Esophagus muscularis mucosa (tissue), 4 donors: ENCODE measurements at regions not wholly inside any gene's neighbourhood (a gene's known extent, or its start where the extent isn't known, plus 50 kb on each side); places are given as distances from the start of the nearest gene placed in this dataset.

ENCODE experiments used
- DNase-seq: peaks from one replicate; pipeline ENCODE4 v3.0.0-alpha.2; 2017; ENCODE audit errors: extremely low spot score
- H3K27ac ChIP-seq, 4 donors: fragments of 200-600 bp; sonication (generic); replicated peaks in 1 of 4; 1 replicate in 3 of 4; 2 replicates in 1 of 4; pipeline ENCODE4 v1.5.1; 2016 to 2019; ENCODE audit warnings: mild to moderate bottlenecking in 1 of 4
- H3K27me3 ChIP-seq, 4 donors: fragments of 200-600 bp; sonication (generic); one replicate each; pipeline versions ENCODE4 v1.5.1 to v1.6.0; 2016 to 2019
- H3K36me3 ChIP-seq, 4 donors: fragments of 200-600 bp; sonication (generic); one replicate each; pipeline ENCODE4 v1.5.1; 2016 to 2019
- H3K4me1 ChIP-seq, 4 donors: fragments of 200-600 bp; sonication (generic); one replicate each; pipeline ENCODE4 v1.5.1; 2016 to 2019
- H3K4me3 ChIP-seq, 4 donors: fragments of 200-600 bp; sonication (generic); 1 replicate in 2 of 4; 2 replicates in 2 of 4; pipeline ENCODE4 v1.5.1; 2016 to 2019; ENCODE audit warnings: mild to moderate bottlenecking in 4 of 4, moderate library complexity in 1 of 4
- H3K9me3 ChIP-seq, 4 donors: fragments of 200-600 bp; sonication (generic); 1 replicate in 3 of 4; 2 replicates in 1 of 4; pipeline ENCODE4 v1.5.1; 2016 to 2019
- EP300 ChIP-seq: sonication (generic); formaldehyde crosslinking; IDR thresholded peaks from one replicate; pipeline ENCODE4 v1.6.1; 2017; ENCODE audit warnings: antibody characterized with exemption
- POLR2A ChIP-seq: fragments of 450-650 bp; IDR thresholded peaks from one replicate; pipeline ENCODE4 v1.6.1; 2017; ENCODE audit warnings: antibody characterized with exemption, moderate library complexity, mild to moderate bottlenecking, low read depth
- POLR2AphosphoS5 ChIP-seq, 2 donors: sonication (generic); formaldehyde crosslinking; IDR thresholded peaks; one replicate each; pipeline ENCODE4 v1.6.1; 2017; ENCODE audit warnings: antibody characterized with exemption in 2 of 2
- WGBS: methylation state at CpG from one replicate; pipeline ENCODE4 v1.1.5; 2018; 5-methylcytosine and 5-hydroxymethylcytosine counted together
- intact Hi-C: fragments of 100-400 bp; cut with DNase I; formaldehyde crosslinking; loops from one replicate; pipeline ENCODE4 v1.15.1; 2023
- TF ChIP-seq, protein P1 (sequence below), 3 experiments: fragments of 200-600 bp in 2 of 3; fragments of 450-650 bp in 1 of 3; sonication (generic) in 2 of 3; IDR thresholded peaks; one replicate each; pipeline ENCODE4 v1.5.1; 2017 to 2019; ENCODE audit warnings: antibody characterized with exemption in 3 of 3, mild to moderate bottlenecking in 2 of 3, moderate library complexity in 1 of 3

DNA sequence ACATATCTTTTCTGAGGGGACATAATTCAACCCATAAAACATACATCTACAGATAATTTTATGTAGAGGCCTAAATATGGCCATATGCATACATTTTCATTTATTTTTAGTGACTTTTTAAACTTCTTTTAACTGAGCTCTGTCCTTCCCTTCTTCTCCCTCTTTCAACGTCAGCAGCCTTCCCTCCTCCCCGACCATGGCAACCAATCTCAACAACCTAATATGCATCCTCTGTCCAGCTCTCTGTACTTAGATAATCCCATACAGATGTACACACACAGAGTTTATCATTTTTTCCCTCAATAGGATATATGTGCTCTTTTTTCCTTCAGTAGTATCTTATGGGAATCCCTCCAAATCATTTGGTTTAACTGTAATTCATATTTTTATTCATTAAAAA is 94.3 kb downstream of the CCDC71L start:
- no peaks in the 10 kb centered on the region for H3K36me3 ChIP-seq
- H3K9me3 ChIP-seq, result no peaks in the 10 kb centered on the region
- 62% methylated on average over 2 of the region's 2 CpGs for WGBS
- DNase-seq, result peak; percentile 24
- peak overlapping the region in 1 of 4 donors; percentile 38 for H3K27ac ChIP-seq
- intact Hi-C loops, result no loop called here
- peaks cover 10 to 21% (median 16%) of the 10 kb centered on the region in 4 donors for H3K4me1 ChIP-seq
- no peak overlapping the region for H3K4me3 ChIP-seq
- no peak for TF ChIP-seq POLR2A
- no peak for TF ChIP-seq POLR2AphosphoS5 (IDR thresholded peaks at IDR 0.05)
- no peak for TF ChIP-seq EP300
- TF ChIP-seq, protein P1, sequence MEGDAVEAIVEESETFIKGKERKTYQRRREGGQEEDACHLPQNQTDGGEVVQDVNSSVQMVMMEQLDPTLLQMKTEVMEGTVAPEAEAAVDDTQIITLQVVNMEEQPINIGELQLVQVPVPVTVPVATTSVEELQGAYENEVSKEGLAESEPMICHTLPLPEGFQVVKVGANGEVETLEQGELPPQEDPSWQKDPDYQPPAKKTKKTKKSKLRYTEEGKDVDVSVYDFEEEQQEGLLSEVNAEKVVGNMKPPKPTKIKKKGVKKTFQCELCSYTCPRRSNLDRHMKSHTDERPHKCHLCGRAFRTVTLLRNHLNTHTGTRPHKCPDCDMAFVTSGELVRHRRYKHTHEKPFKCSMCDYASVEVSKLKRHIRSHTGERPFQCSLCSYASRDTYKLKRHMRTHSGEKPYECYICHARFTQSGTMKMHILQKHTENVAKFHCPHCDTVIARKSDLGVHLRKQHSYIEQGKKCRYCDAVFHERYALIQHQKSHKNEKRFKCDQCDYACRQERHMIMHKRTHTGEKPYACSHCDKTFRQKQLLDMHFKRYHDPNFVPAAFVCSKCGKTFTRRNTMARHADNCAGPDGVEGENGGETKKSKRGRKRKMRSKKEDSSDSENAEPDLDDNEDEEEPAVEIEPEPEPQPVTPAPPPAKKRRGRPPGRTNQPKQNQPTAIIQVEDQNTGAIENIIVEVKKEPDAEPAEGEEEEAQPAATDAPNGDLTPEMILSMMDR (IDR thresholded peaks at IDR 0.05), result no peak
- no peaks in the 10 kb centered on the region for H3K27me3 ChIP-seq

DNA sequence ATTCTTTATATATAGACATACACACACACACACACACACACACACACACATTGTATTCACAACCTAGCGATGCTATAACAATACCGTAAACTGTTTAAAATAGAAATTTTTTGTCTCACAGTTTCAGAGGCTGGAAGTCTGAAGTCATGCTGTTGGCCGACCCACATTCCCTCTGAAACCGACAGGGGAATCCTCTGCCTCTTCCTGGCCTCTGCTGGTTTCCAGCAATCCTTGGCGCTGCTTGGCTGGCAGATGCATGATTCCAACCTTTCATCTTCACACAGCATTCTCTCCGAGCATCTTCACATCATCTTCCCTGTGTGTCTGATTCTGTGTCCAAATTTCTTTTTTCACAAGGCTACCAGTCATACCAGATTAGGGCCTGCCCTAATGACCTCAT is 94.8 kb downstream of the CCDC71L start:
- Histone ChIP-seq H3K4me1 (peaks cover 10 to 21% (median 16%) of the 10 kb centered on the region in 4 donors), H3K36me3 (no peaks in the 10 kb centered on the region), H3K9me3 (no peaks in the 10 kb centered on the region), H3K4me3 (no peak overlapping the region), H3K27ac (no peak overlapping the region), H3K27me3 (no peaks in the 10 kb centered on the region)
- intact Hi-C loops, result no loop called here
- DNase-seq, result peak; percentile 68
- WGBS, result 71% methylated on average over 6 of the region's 6 CpGs
- TF ChIP-seq, protein P1 (IDR thresholded peaks at IDR 0.05), result no peak
- TF ChIP-seq EP300 (no peak), POLR2AphosphoS5 (IDR thresholded peaks at IDR 0.05) (no peak), POLR2A (no peak)

DNA sequence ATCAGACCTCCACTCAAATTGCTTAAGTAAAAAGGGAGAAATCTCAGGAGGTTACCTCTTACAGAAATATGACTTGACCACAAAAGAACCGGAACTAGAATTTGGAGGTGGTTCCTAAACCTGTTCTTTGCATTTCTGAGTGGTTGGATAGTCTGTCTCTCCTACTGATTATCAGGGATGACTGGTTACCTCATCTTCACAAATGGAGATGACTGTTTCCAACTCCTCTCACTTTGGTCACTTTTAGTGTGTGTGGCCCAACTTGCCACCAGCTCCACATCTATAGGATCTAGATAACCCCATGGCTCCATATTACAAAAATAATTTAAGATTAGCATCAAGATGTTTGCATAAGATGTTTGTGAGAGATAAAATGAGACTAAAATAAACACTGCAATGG is 95.5 kb downstream of the CCDC71L start:
- TF ChIP-seq EP300 (no peak), POLR2A (no peak), POLR2AphosphoS5 (IDR thresholded peaks at IDR 0.05) (no peak)
- TF ChIP-seq, protein P1 (IDR thresholded peaks at IDR 0.05), result no peak
- 89% methylated on average over 1 of the region's 1 CpG for WGBS
- no peaks in the 10 kb centered on the region for H3K36me3 ChIP-seq
- H3K4me1 ChIP-seq, result peaks cover 10 to 21% (median 16%) of the 10 kb centered on the region in 4 donors
- intact Hi-C loops, result no loop called here
- no peaks in the 10 kb centered on the region for H3K27me3 ChIP-seq
- H3K4me3 ChIP-seq, result no peak overlapping the region
- no peak overlapping the region for H3K27ac ChIP-seq
- H3K9me3 ChIP-seq, result no peaks in the 10 kb centered on the region
- peak; percentile 29 for DNase-seq

DNA sequence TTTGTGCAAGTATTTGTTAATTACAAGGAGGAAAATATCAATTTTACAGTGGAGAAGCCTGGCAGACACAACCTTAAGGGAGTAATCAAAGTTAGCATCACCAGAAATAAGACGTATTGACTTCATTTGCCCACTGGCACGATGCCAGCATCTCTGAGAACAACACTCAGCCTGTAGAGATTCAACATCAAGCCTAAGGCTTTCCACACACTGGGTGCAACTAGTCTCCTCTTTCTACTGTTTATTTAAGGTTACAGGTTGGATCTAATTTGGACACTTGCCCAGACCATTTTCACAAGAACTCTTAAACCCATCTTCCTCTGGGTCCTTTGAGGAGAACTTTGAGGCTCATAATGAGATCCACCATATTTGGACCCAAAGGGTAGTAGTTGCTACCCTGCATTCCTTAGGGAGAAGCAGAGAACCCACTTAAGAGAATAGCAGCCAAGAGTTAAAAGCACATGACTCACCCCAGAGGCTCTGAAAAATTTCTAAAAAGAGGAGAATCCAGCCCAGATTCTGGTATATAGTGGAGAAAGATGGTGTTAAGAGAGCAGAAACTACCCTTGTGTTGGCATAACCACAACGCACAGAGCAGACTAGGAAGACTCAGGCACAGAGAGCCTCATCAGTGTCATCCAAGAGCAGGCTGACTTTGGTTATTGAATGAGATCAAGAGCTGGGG is 97.3 kb downstream of the CCDC71L start:
- peaks cover 5 to 11% (median 8%) of the 10 kb centered on the region in 4 donors for H3K4me1 ChIP-seq
- WGBS, result 56% methylated on average over 3 of the region's 3 CpGs
- intact Hi-C loops, result no loop called here

DNA sequence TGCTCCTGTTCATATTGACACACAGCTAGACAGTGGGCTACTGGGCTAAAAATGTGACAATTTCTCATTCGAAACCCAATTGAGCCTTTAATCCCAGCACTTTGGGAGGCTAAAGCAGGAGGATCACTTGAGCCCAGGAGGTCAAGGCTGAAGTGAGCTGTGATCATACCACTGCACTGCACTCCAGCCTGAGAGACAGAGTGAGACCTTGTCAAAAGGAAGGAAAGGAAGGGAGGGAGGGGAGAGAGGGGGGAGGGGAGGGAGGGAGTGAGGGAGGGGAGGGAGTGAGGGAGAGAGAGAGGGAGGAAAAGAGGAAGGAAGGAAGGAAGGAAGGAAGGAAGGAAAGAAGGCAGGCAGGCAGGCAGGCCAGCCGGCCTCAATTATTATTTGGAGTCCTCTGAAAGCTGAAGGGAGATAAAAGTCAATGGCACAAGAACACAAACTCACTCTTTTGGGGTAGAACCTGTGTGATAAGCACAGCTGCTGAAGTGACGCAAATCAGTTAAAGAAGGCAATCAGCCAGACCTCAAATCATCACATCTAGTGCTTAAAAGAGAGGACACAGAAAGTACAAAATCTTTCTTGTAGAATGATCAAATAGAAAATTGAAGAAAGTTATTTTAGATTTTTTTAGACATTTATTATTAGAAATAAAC is 98.1 kb downstream of the CCDC71L start:
- 89% methylated on average over 3 of the region's 3 CpGs for WGBS
- Histone ChIP-seq H3K27ac (no peak overlapping the region), H3K4me1 (peaks cover 0 to 3% (median 1%) of the 10 kb centered on the region in 4 donors), H3K27me3 (no peaks in the 10 kb centered on the region), H3K4me3 (no peak overlapping the region), H3K9me3 (no peaks in the 10 kb centered on the region), H3K36me3 (no peaks in the 10 kb centered on the region)
- no peak for TF ChIP-seq POLR2AphosphoS5 (IDR thresholded peaks at IDR 0.05)
- TF ChIP-seq, protein P1 (IDR thresholded peaks at IDR 0.05), result no peak
- no peak for TF ChIP-seq POLR2A
- no peak for TF ChIP-seq EP300
- intact Hi-C loops, result no loop called here
- DNase-seq, result no peak

More for the DNA sequence above, 97.3 kb downstream of the CCDC71L start:
- Histone ChIP-seq H3K27ac (no peak overlapping the region), H3K27me3 (no peaks in the 10 kb centered on the region), H3K4me3 (no peak overlapping the region), H3K36me3 (no peaks in the 10 kb centered on the region), H3K9me3 (no peaks in the 10 kb centered on the region)
- no peak for TF ChIP-seq EP300
- no peak for DNase-seq
